HCT116 (cell line): ENCODE measurements at regions not wholly inside any gene's neighbourhood (a gene's known extent, or its start where the extent isn't known, plus 50 kb on each side); places are given as distances from the start of the nearest gene placed in this dataset.

ENCODE experiments used
- ATAC-seq: fragments of 200-7000 bp; cut with Tn5 transposase; 2 replicates; pipeline ENCODE4 v1.9.1; 2020; ENCODE audit warnings: mild to moderate bottlenecking, moderate library complexity
- BruUV-seq: library from RNA; stranded (reverse); fragments of 400-500 nt; replicated peaks from 2 replicates; lab custom pipeline; 2021; lab: Mats Ljungman, UMichigan
- CTCF ChIA-PET: fragments of 300-600 bp; sonication (Branson Sonifier 250); formaldehyde crosslinking; loops from one replicate; lab custom pipeline; 2021; ENCODE audit warnings: antibody characterized with exemption; lab: Charles Lee
- POLR2A ChIA-PET: fragments of 300-600, 350-600 bp; sonication (Branson Sonifier 250); formaldehyde crosslinking; loops from one replicate; lab custom pipeline; 2021; ENCODE audit warnings: antibody characterized with exemption; lab: Charles Lee
- RAD21 ChIA-PET, 2 experiments: fragments of 300-600 bp; sonication (Branson Sonifier 250); formaldehyde crosslinking; loops; one replicate each; lab custom pipeline; 2023; ENCODE audit warnings: low total read pairs in 2 of 2; ENCODE audit not compliant: uncharacterized antibody in 2 of 2, unreplicated experiment in 2 of 2, low non-redundant PET in 1 of 2; lab: Charles Lee
- DNase-seq: peaks from one replicate; pipeline ENCODE4 v3.0.0-alpha.2; 2010; ENCODE audit warnings: low read depth, low spot score
- H2AFZ ChIP-seq: fragments of 200-600 bp; shearing (Covaris generic), sonication (generic); 2 replicates; pipeline ENCODE4 v1.6.1; 2017; ENCODE audit warnings: low read depth, mixed run types, mixed read lengths, antibody characterized with exemption, low read length; ENCODE audit not compliant: poor library complexity, severe bottlenecking
- H3K27ac ChIP-seq: 2 replicates; pipeline ENCODE4 v1.5.1; 2012; ENCODE audit warnings: low read depth, low read length
- H3K27me3 ChIP-seq: fragments of 200-600 bp; sonication (generic); 2 replicates; pipeline ENCODE4 v1.6.1; 2016; ENCODE audit warnings: mixed run types, low read length, mixed read lengths; ENCODE audit not compliant: insufficient read depth
- H3K36me3 ChIP-seq, 2 experiments: fragments of 200-500 bp in 1 of 2; fragments of 200-600 bp in 1 of 2; sonication (Bioruptor generic) in 1 of 2; sonication (generic) in 1 of 2; 2 replicates each; pipeline versions ENCODE4 v1.5.1 to v1.6.1; 2014 to 2016; ENCODE audit warnings: low read length in 2 of 2, inconsistent platforms in 1 of 2, mixed read lengths in 1 of 2, mixed run types in 1 of 2; ENCODE audit not compliant: insufficient read depth in 2 of 2, control insufficient read depth in 1 of 2
- H3K4me1 ChIP-seq, 2 experiments: fragments of 200-600 bp in 1 of 2; sonication (generic) in 1 of 2; 2 replicates each; pipeline versions ENCODE4 v1.5.1 to v1.6.1; 2012 to 2017; ENCODE audit warnings: low read length in 2 of 2, inconsistent platforms in 1 of 2, mild to moderate bottlenecking in 1 of 2, mixed read lengths in 1 of 2, mixed run types in 1 of 2, moderate library complexity in 1 of 2; ENCODE audit not compliant: insufficient read depth in 2 of 2, control insufficient read depth in 1 of 2
- H3K4me2 ChIP-seq: fragments of 200-600 bp; sonication (generic); 2 replicates; pipeline ENCODE4 v1.6.1; 2017; ENCODE audit warnings: mixed run types, low read length, mixed read lengths
- H3K4me3 ChIP-seq, 2 experiments: fragments of 200-600 bp in 1 of 2; sonication (generic) in 1 of 2; replicated peaks in 1 of 2; 2 replicates each; pipeline ENCODE4 v1.5.1; 2011 to 2016; ENCODE audit warnings: low read length in 2 of 2, control low read depth in 1 of 2, low read depth in 1 of 2, mild to moderate bottlenecking in 1 of 2, mixed read lengths in 1 of 2, mixed run types in 1 of 2
- H3K79me2 ChIP-seq: fragments of 200-600 bp; sonication (generic); 2 replicates; pipeline ENCODE4 v1.6.1; 2017; ENCODE audit warnings: mild to moderate bottlenecking, mixed run types, low read length, moderate library complexity, mixed read lengths; ENCODE audit not compliant: insufficient read depth
- H3K9ac ChIP-seq: fragments of 200-600 bp; sonication (generic); 2 replicates; pipeline ENCODE4 v1.6.1; 2016; ENCODE audit warnings: low read length, mixed read lengths
- H3K9me2 ChIP-seq: fragments of 200-600 bp; sonication (generic), shearing (Covaris generic); 2 replicates; pipeline ENCODE4 v1.6.1; 2017; ENCODE audit warnings: mixed run types, mild to moderate bottlenecking, moderate library complexity; ENCODE audit not compliant: insufficient read depth
- H3K9me3 ChIP-seq, 2 experiments: fragments of 200-500 bp in 1 of 2; fragments of 200-600 bp in 1 of 2; sonication (Bioruptor generic) in 1 of 2; sonication (generic) in 1 of 2; 2 replicates each; pipeline ENCODE4 v1.6.1; 2014 to 2017; ENCODE audit warnings: low read length in 2 of 2, mixed read lengths in 2 of 2, inconsistent platforms in 1 of 2, low read depth in 1 of 2, mild to moderate bottlenecking in 1 of 2, mixed run types in 1 of 2, moderate library complexity in 1 of 2; ENCODE audit not compliant: control insufficient read depth in 1 of 2, insufficient read depth in 1 of 2
- H4K20me1 ChIP-seq: fragments of 200-600 bp; sonication (generic), shearing (Covaris generic); 2 replicates; pipeline ENCODE4 v1.6.1; 2017; ENCODE audit warnings: mixed run types, mild to moderate bottlenecking, moderate library complexity; ENCODE audit not compliant: insufficient read depth
- ATF3 ChIP-seq: IDR thresholded peaks from 2 replicates; pipeline ENCODE4 v1.6.1; 2012
- CBX3 ChIP-seq: IDR thresholded peaks from 2 replicates; pipeline ENCODE4 v1.6.1; 2012; ENCODE audit warnings: low read depth
- CEBPB ChIP-seq: IDR thresholded peaks from 2 replicates; pipeline ENCODE4 v1.6.1; 2012; ENCODE audit warnings: low read depth
- CTCF ChIP-seq, 3 experiments: fragments of 200-600 bp in 1 of 3; sonication (generic) in 1 of 3; IDR thresholded peaks in 2 of 3; conservative IDR thresholded peaks in 1 of 3; 2 replicates each; pipeline ENCODE4 v1.5.1; 2012 to 2017; ENCODE audit warnings: low read depth in 2 of 3, low read length in 2 of 3, antibody characterized with exemption in 1 of 3, borderline replicate concordance in 1 of 3, control low read depth in 1 of 3, mild to moderate bottlenecking in 1 of 3, mixed read lengths in 1 of 3, mixed run types in 1 of 3, moderate library complexity in 1 of 3; ENCODE audit not compliant: insufficient read depth in 1 of 3
- EGR1 ChIP-seq: IDR thresholded peaks from 2 replicates; pipeline ENCODE4 v1.6.1; 2012; ENCODE audit warnings: low read depth
- ELF1 ChIP-seq: IDR thresholded peaks from 2 replicates; pipeline ENCODE4 v1.6.1; 2012; ENCODE audit warnings: low read depth, borderline replicate concordance
- EZH2 ChIP-seq: fragments of 200-600 bp; sonication (generic); IDR thresholded peaks from 2 replicates; pipeline ENCODE4 v1.6.1; 2017; ENCODE audit warnings: antibody characterized with exemption, mixed run types
- FOSL1 ChIP-seq: IDR thresholded peaks from 2 replicates; pipeline ENCODE4 v1.6.1; 2012; ENCODE audit warnings: low read depth
- JUND ChIP-seq: IDR thresholded peaks from 2 replicates; pipeline ENCODE4 v1.6.1; 2012
- MAX ChIP-seq: IDR thresholded peaks from 2 replicates; pipeline ENCODE4 v1.6.1; 2012
- POLR2AphosphoS5 ChIP-seq: IDR thresholded peaks from 2 replicates; pipeline ENCODE4 v1.6.1; 2011; ENCODE audit warnings: mild to moderate bottlenecking, low read depth, low read length, moderate library complexity
- RAD21 ChIP-seq: IDR thresholded peaks from 2 replicates; pipeline ENCODE4 v1.6.1; 2012; ENCODE audit warnings: low read depth, mild to moderate bottlenecking
- REST ChIP-seq: IDR thresholded peaks from 2 replicates; pipeline ENCODE4 v1.6.1; 2012; ENCODE audit warnings: low read depth
- SIN3A ChIP-seq: IDR thresholded peaks from 2 replicates; pipeline ENCODE4 v1.6.1; 2012; ENCODE audit warnings: low read depth
- SP1 ChIP-seq: IDR thresholded peaks from 2 replicates; pipeline ENCODE4 v1.6.1; 2012; ENCODE audit warnings: low read depth
- SRF ChIP-seq: IDR thresholded peaks from 2 replicates; pipeline ENCODE4 v1.6.1; 2012; ENCODE audit warnings: low read depth
- TCF7L2 ChIP-seq: IDR thresholded peaks from 2 replicates; pipeline ENCODE4 v1.7.0; 2011; ENCODE audit warnings: borderline replicate concordance, inconsistent platforms; ENCODE audit not compliant: insufficient read depth, insufficient read length; ENCODE audit errors: extremely low read depth
- ZBTB33 ChIP-seq: IDR thresholded peaks from 2 replicates; pipeline ENCODE4 v1.6.1; 2011; ENCODE audit warnings: mild to moderate bottlenecking, low read length, moderate library complexity; ENCODE audit not compliant: insufficient replicate concordance; ENCODE audit errors: extremely low read depth
- ZFX ChIP-seq: fragments of 450-650 bp; IDR thresholded peaks from 2 replicates; pipeline ENCODE4 v1.6.1; 2017
- ZNF274 ChIP-seq: fragments of 200-500 bp; sonication (Bioruptor generic); IDR thresholded peaks from 2 replicates; pipeline ENCODE4 v1.6.1; 2014; ENCODE audit warnings: mild to moderate bottlenecking, low read depth, low read length, inconsistent platforms
- intact Hi-C: fragments of 100-400 bp; cut with micrococcal nuclease; formaldehyde crosslinking; loops from 2 replicates; pipeline ENCODE4 v1.10.0; 2022

GRCh38 chr6:16812993-16813392 is 51.7 kb upstream of the ATXN1 start:
- no peak overlapping the region for H2AFZ ChIP-seq
- ATAC-seq: no peak
- CTCF ChIA-PET: no interaction called here
- no peak overlapping the region for H3K27ac ChIP-seq
- TF ChIP-seq SRF (no peak), ZNF274 (no peak), FOSL1 (no peak), ZBTB33 (no peak), TCF7L2 (no peak), ATF3 (no peak), ZFX (no peak), JUND (no peak), SIN3A (no peak), ELF1 (no peak), EZH2 (no peak), CEBPB (no peak), EGR1 (no peak), CTCF (IDR thresholded peaks at IDR 0.05 in 2 of 3, conservative IDR thresholded peaks at IDR 0.05 in 1 of 3; ENCODE audit: borderline replicate concordance in 1 of 3, insufficient read depth in 1 of 3, low read depth in 2 of 3, low read length in 2 of 3) (no peak), CBX3 (no peak), POLR2AphosphoS5 (no peak), SP1 (no peak), REST (no peak), RAD21 (no peak), MAX (no peak)
- TF ChIP-seq, all 23 proteins: peak for 0
- Histone ChIP-seq H3K4me2 (no peak overlapping the region), H4K20me1 (no peaks in the 10 kb centered on the region), H3K36me3 (no peaks in the 10 kb centered on the region), H3K9ac (no peak overlapping the region), H3K9me2 (no peaks in the 10 kb centered on the region), H3K27me3 (no peaks in the 10 kb centered on the region), H3K79me2 (no peaks in the 10 kb centered on the region), H3K4me1 (no peaks in the 10 kb centered on the region), H3K4me3 (no peak overlapping the region), H3K9me3 (peaks cover 0 to 24% of the 10 kb centered on the region in 2 experiments; a peak in 1 of 4 replicates)
- intact Hi-C loops: no loop called here
- ChIA-PET POLR2A (no interaction called here), RAD21 (no interaction called here)
- DNase-seq: no peak
- BruUV-seq: no TSS peak
